ENCODE measurements at regions not wholly inside any gene's neighbourhood (a gene's known extent, or its start where the extent isn't known, plus 50 kb on each side); places are given as distances from the start of the nearest gene placed in this dataset.

DNA sequence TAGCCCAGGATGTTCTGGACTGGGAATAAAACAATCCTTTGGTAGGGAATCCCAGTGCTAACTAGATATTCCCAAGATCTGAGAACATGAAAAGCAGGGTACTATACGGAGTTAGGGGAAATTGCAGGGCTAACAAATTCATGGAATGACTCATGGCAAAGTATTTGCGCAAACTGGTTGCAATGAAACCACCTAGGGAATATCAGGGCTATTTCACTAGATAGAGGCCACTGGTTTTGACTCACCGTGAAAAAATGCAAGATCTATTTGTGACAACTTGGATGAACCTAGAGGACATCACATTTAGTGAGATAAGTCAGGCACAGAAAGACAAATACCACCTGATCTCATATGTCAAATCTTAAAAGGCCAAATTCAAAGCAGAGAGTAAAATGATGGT lies 233.3 kb downstream of the MBD2 start:
- DNase-seq, result no peak
- Mint-ChIP-seq H3K27me3 (peaks cover 6% of the 10 kb centered on the region), H3K4me3 (no peak overlapping the region), H3K9me3 (ENCODE audit: insufficient read depth) (no peaks in the 10 kb centered on the region), H3K27ac (no peak overlapping the region), H3K4me1 (no peaks in the 10 kb centered on the region)
- no peaks in the 10 kb centered on the region for H4K20me1 ChIP-seq (ENCODE audit: control insufficient read depth, insufficient read depth, low read length, poor library complexity, severe bottlenecking)
- CTCF ChIA-PET, result no interaction called here
- H3K9me3 ChIP-seq (ENCODE audit: control extremely low read depth in 1 of 3, control insufficient read depth in 2 of 3, insufficient read depth in 1 of 3, low read length in 2 of 3), result no peaks in the 10 kb centered on the region
- H3K27ac ChIP-seq (ENCODE audit: low read length in 2 of 2), result no peak overlapping the region
- H3K4me1 ChIP-seq (ENCODE audit: control insufficient read depth in 2 of 2, insufficient read depth in 2 of 2, low read length in 2 of 2), result no peaks in the 10 kb centered on the region
- H2AFZ ChIP-seq (ENCODE audit: insufficient read depth, low read depth, low read length, poor library complexity, severe bottlenecking), result no peak overlapping the region
- no peak overlapping the region for H3K4me2 ChIP-seq (replicated peaks; ENCODE audit: low read depth, low read length, poor library complexity, severe bottlenecking)
- 83% methylated on average over 1 of the region's 3 CpGs for WGBS (ENCODE audit: insufficient coverage)
- no peaks in the 10 kb centered on the region for H3K36me3 ChIP-seq (replicated peaks in 1 of 2; ENCODE audit: control extremely low read depth in 1 of 2, control insufficient read depth in 1 of 2, extremely low read depth in 1 of 2, insufficient read depth in 2 of 2, low read length in 1 of 2)
- no peaks in the 10 kb centered on the region for H3K79me2 ChIP-seq (ENCODE audit: control insufficient read depth, insufficient read depth, low read length)
- TF ChIP-seq, protein P1, sequence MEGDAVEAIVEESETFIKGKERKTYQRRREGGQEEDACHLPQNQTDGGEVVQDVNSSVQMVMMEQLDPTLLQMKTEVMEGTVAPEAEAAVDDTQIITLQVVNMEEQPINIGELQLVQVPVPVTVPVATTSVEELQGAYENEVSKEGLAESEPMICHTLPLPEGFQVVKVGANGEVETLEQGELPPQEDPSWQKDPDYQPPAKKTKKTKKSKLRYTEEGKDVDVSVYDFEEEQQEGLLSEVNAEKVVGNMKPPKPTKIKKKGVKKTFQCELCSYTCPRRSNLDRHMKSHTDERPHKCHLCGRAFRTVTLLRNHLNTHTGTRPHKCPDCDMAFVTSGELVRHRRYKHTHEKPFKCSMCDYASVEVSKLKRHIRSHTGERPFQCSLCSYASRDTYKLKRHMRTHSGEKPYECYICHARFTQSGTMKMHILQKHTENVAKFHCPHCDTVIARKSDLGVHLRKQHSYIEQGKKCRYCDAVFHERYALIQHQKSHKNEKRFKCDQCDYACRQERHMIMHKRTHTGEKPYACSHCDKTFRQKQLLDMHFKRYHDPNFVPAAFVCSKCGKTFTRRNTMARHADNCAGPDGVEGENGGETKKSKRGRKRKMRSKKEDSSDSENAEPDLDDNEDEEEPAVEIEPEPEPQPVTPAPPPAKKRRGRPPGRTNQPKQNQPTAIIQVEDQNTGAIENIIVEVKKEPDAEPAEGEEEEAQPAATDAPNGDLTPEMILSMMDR (IDR thresholded peaks at IDR 0.05), result no peak
- TF ChIP-seq EZH2 (IDR thresholded peaks at IDR 0.05; ENCODE audit: borderline replicate concordance, insufficient read depth, low read depth, low read length, poor library complexity, severe bottlenecking), result no peak
- ATAC-seq (ENCODE audit: low read depth), result no peak
- POLR2A ChIA-PET, result no interaction called here
- H3K4me3 ChIP-seq (ENCODE audit: control extremely low read depth in 1 of 5, extremely low read depth in 1 of 5, insufficient read depth in 1 of 5, low read depth in 2 of 5, low read length in 4 of 5), result no peak overlapping the region
- intact Hi-C loops (cut with micrococcal nuclease), result no loop called here
- H3K9ac ChIP-seq (ENCODE audit: low read length), result no peak overlapping the region
- no peaks in the 10 kb centered on the region for H3K27me3 ChIP-seq (replicated peaks in 1 of 4; ENCODE audit: control extremely low read depth in 1 of 4, control insufficient read depth in 3 of 4, insufficient read depth in 4 of 4, low read length in 3 of 4)

- Mint-ChIP-seq H3K9me3 (ENCODE audit: insufficient read depth) (no peaks in the 10 kb centered on the region), H3K4me1 (no peaks in the 10 kb centered on the region), H3K27ac (no peak overlapping the region), H3K27me3 (peaks cover 6% of the 10 kb centered on the region), H3K4me3 (no peak overlapping the region)
- no peaks in the 10 kb centered on the region for H4K20me1 ChIP-seq (ENCODE audit: control insufficient read depth, insufficient read depth, low read length, poor library complexity, severe bottlenecking)
- no peak overlapping the region for H3K4me3 ChIP-seq (ENCODE audit: control extremely low read depth in 1 of 5, extremely low read depth in 1 of 5, insufficient read depth in 1 of 5, low read depth in 2 of 5, low read length in 4 of 5)
- POLR2A ChIA-PET, result no interaction called here
- no peaks in the 10 kb centered on the region for H3K79me2 ChIP-seq (ENCODE audit: control insufficient read depth, insufficient read depth, low read length)
- no peaks in the 10 kb centered on the region for H3K27me3 ChIP-seq (replicated peaks in 1 of 4; ENCODE audit: control extremely low read depth in 1 of 4, control insufficient read depth in 3 of 4, insufficient read depth in 4 of 4, low read length in 3 of 4)
- no peak for DNase-seq
- ATAC-seq (ENCODE audit: low read depth), result no peak
- no peak overlapping the region for H2AFZ ChIP-seq (ENCODE audit: insufficient read depth, low read depth, low read length, poor library complexity, severe bottlenecking)
- H3K9me3 ChIP-seq (ENCODE audit: control extremely low read depth in 1 of 3, control insufficient read depth in 2 of 3, insufficient read depth in 1 of 3, low read length in 2 of 3), result no peaks in the 10 kb centered on the region
- intact Hi-C loops (cut with micrococcal nuclease), result no loop called here
- no peak overlapping the region for H3K4me2 ChIP-seq (replicated peaks; ENCODE audit: low read depth, low read length, poor library complexity, severe bottlenecking)
- no peak overlapping the region for H3K27ac ChIP-seq (ENCODE audit: low read length in 2 of 2)
- no peak overlapping the region for H3K9ac ChIP-seq (ENCODE audit: low read length)
- 86% methylated on average over 1 of the region's 1 CpG for WGBS (ENCODE audit: insufficient coverage)
- no peak for TF ChIP-seq EZH2 (IDR thresholded peaks at IDR 0.05; ENCODE audit: borderline replicate concordance, insufficient read depth, low read depth, low read length, poor library complexity, severe bottlenecking)
- TF ChIP-seq, protein P1 (IDR thresholded peaks at IDR 0.05), result no peak
- CTCF ChIA-PET, result interaction anchor here (0.7 kb wide), 1 partner anchor 403 kb away, joined by 3 read pairs; no protein-coding TSS in a partner anchor
- no peaks in the 10 kb centered on the region for H3K4me1 ChIP-seq (ENCODE audit: control insufficient read depth in 2 of 2, insufficient read depth in 2 of 2, low read length in 2 of 2)
- H3K36me3 ChIP-seq (replicated peaks in 1 of 2; ENCODE audit: control extremely low read depth in 1 of 2, control insufficient read depth in 1 of 2, extremely low read depth in 1 of 2, insufficient read depth in 2 of 2, low read length in 1 of 2), result no peaks in the 10 kb centered on the region
These were observed 234.0 kb downstream of the MBD2 start for GRCh38 chr18:53990485-53990884.

Measured in B cell (primary cell).